IPS-20b (cell line): ENCODE measurements at regions not wholly inside any gene's neighbourhood (a gene's known extent, or its start where the extent isn't known, plus 50 kb on each side); places are given as distances from the start of the nearest gene placed in this dataset.
"Not testable (repeated sequence)": the region's sequence is repeated elsewhere in the genome, so short reads cannot be mapped to it uniquely, and the experiment has no call there.

Source experiments
- H3K27ac ChIP-seq: one replicate; pipeline ENCODE4 v1.5.1; 2013; ENCODE audit warnings: low read length
- H3K27me3 ChIP-seq: 2 replicates; pipeline ENCODE4 v1.6.1; 2013; ENCODE audit warnings: mild to moderate bottlenecking, low read length, inconsistent platforms; ENCODE audit not compliant: insufficient read depth
- H3K36me3 ChIP-seq: 2 replicates; pipeline ENCODE4 v1.6.1; 2013; ENCODE audit warnings: low read depth, mild to moderate bottlenecking, inconsistent platforms, low read length, moderate library complexity; ENCODE audit not compliant: insufficient read depth
- H3K4me1 ChIP-seq: 2 replicates; pipeline ENCODE4 v1.6.1; 2013; ENCODE audit warnings: mild to moderate bottlenecking, control low read depth, inconsistent platforms, low read length, moderate library complexity; ENCODE audit not compliant: insufficient read depth
- H3K4me3 ChIP-seq: 2 replicates; pipeline ENCODE4 v1.5.1; 2013; ENCODE audit warnings: mild to moderate bottlenecking, low read length, inconsistent platforms
- H3K9ac ChIP-seq: 2 replicates; pipeline ENCODE4 v1.6.1; 2013; ENCODE audit warnings: low read depth, mild to moderate bottlenecking, inconsistent platforms, low read length, moderate library complexity
- H3K9me3 ChIP-seq: 2 replicates; pipeline ENCODE4 v1.6.1; 2013; ENCODE audit warnings: mild to moderate bottlenecking, low read depth, low read length, inconsistent platforms; ENCODE audit not compliant: insufficient read depth

GRCh38 chr5:41995193-41995592 lies 70.1 kb downstream of the FBXO4 start:
- no peak overlapping the region for H3K9ac ChIP-seq
- H3K9me3 ChIP-seq: no peaks in the 10 kb centered on the region; the same call in 1 of the 2 replicates
- H3K36me3 ChIP-seq: no peaks in the 10 kb centered on the region
- H3K27ac ChIP-seq: no peak overlapping the region
- H3K4me3 ChIP-seq: no peak overlapping the region
- no peaks in the 10 kb centered on the region for H3K4me1 ChIP-seq
- no peaks in the 10 kb centered on the region for H3K27me3 ChIP-seq

GRCh38 chr5:42001673-42002072 lies 76.6 kb downstream of the FBXO4 start:
- Histone ChIP-seq H3K9me3 (no peaks in the 10 kb centered on the region; the same call in 1 of the 2 replicates), H3K27me3 (no peaks in the 10 kb centered on the region), H3K4me3 (no peak overlapping the region), H3K36me3 (no peaks in the 10 kb centered on the region), H3K9ac (no peak overlapping the region), H3K27ac (no peak overlapping the region), H3K4me1 (no peaks in the 10 kb centered on the region)

- H3K36me3 ChIP-seq, H3K9ac ChIP-seq, H3K4me3 ChIP-seq, H3K27ac ChIP-seq, H3K27me3 ChIP-seq, H3K9me3 ChIP-seq, H3K4me1 ChIP-seq: not testable (repeated sequence)
Observed at GRCh38 chr5:42003852-42004251, 78.8 kb downstream of the FBXO4 start.

- Histone ChIP-seq H3K9ac (no peak overlapping the region), H3K4me1 (no peaks in the 10 kb centered on the region), H3K4me3 (no peak overlapping the region), H3K27ac (no peak overlapping the region), H3K27me3 (no peaks in the 10 kb centered on the region), H3K36me3 (no peaks in the 10 kb centered on the region), H3K9me3 (no peaks in the 10 kb centered on the region)
Observed at GRCh38 chr5:42005561-42006153, 80.6 kb downstream of the FBXO4 start.

- H3K36me3 ChIP-seq: no peaks in the 10 kb centered on the region
- no peak overlapping the region for H3K4me3 ChIP-seq
Observed at GRCh38 chr5:42013561-42013960, 88.5 kb downstream of the FBXO4 start.

GRCh38 chr5:42015254-42015653 lies 90.2 kb downstream of the FBXO4 start:
- H3K9me3 ChIP-seq: no peaks in the 10 kb centered on the region
- H3K27ac ChIP-seq: no peak overlapping the region
- no peaks in the 10 kb centered on the region for H3K27me3 ChIP-seq
- H3K9ac ChIP-seq: no peak overlapping the region
- H3K4me1 ChIP-seq: no peaks in the 10 kb centered on the region
- no peak overlapping the region for H3K4me3 ChIP-seq
- H3K36me3 ChIP-seq: no peaks in the 10 kb centered on the region

More at GRCh38 chr5:42013561-42013960, 88.5 kb downstream of the FBXO4 start:
- no peaks in the 10 kb centered on the region for H3K4me1 ChIP-seq
- H3K27ac ChIP-seq: no peak overlapping the region
- no peaks in the 10 kb centered on the region for H3K9me3 ChIP-seq
- H3K9ac ChIP-seq: no peak overlapping the region
- no peaks in the 10 kb centered on the region for H3K27me3 ChIP-seq

- no peaks in the 10 kb centered on the region for H3K4me1 ChIP-seq
- H3K9ac ChIP-seq: no peak overlapping the region
- H3K9me3 ChIP-seq: no peaks in the 10 kb centered on the region
- no peak overlapping the region for H3K4me3 ChIP-seq
- no peaks in the 10 kb centered on the region for H3K36me3 ChIP-seq
- no peaks in the 10 kb centered on the region for H3K27me3 ChIP-seq
- no peak overlapping the region for H3K27ac ChIP-seq
Observed at GRCh38 chr5:42015681-42016080, 90.6 kb downstream of the FBXO4 start.

- H3K27ac ChIP-seq: no peak overlapping the region
- no peaks in the 10 kb centered on the region for H3K9me3 ChIP-seq
- no peak overlapping the region for H3K4me3 ChIP-seq
- H3K4me1 ChIP-seq: no peaks in the 10 kb centered on the region
- no peaks in the 10 kb centered on the region for H3K27me3 ChIP-seq
- H3K36me3 ChIP-seq: no peaks in the 10 kb centered on the region
- H3K9ac ChIP-seq: no peak overlapping the region
Observed at GRCh38 chr5:42020788-42021530, 95.9 kb downstream of the FBXO4 start.

- no peaks in the 10 kb centered on the region for H3K27me3 ChIP-seq
- no peaks in the 10 kb centered on the region for H3K36me3 ChIP-seq
- H3K9ac ChIP-seq: no peak overlapping the region
- no peak overlapping the region for H3K27ac ChIP-seq
- no peak overlapping the region for H3K4me3 ChIP-seq
- no peaks in the 10 kb centered on the region for H3K9me3 ChIP-seq
- H3K4me1 ChIP-seq: no peaks in the 10 kb centered on the region
Observed at GRCh38 chr5:42021923-42022322, 96.8 kb downstream of the FBXO4 start.

GRCh38 chr5:42022383-42022972 lies 97.4 kb downstream of the FBXO4 start:
- Histone ChIP-seq H3K36me3 (no peaks in the 10 kb centered on the region), H3K27me3 (no peaks in the 10 kb centered on the region), H3K4me1 (no peaks in the 10 kb centered on the region), H3K4me3 (no peak overlapping the region), H3K27ac (no peak overlapping the region), H3K9me3 (no peaks in the 10 kb centered on the region), H3K9ac (no peak overlapping the region)

- Histone ChIP-seq H3K27me3 (no peaks in the 10 kb centered on the region), H3K9ac (no peak overlapping the region), H3K4me3 (no peak overlapping the region), H3K36me3 (no peaks in the 10 kb centered on the region), H3K9me3 (no peaks in the 10 kb centered on the region), H3K27ac (no peak overlapping the region), H3K4me1 (no peaks in the 10 kb centered on the region)
Observed at GRCh38 chr5:42026446-42026845, 101.4 kb downstream of the FBXO4 start.

- Histone ChIP-seq H3K4me1 (no peaks in the 10 kb centered on the region; the same call in 1 of the 2 replicates), H3K27me3 (no peaks in the 10 kb centered on the region), H3K9ac (no peak overlapping the region), H3K9me3 (no peaks in the 10 kb centered on the region), H3K36me3 (no peaks in the 10 kb centered on the region), H3K4me3 (no peak overlapping the region), H3K27ac (no peak overlapping the region)
Observed at GRCh38 chr5:42032137-42032536, 107.1 kb downstream of the FBXO4 start.
